Endothelial cell of umbilical vein (primary cell): ENCODE measurements at regions not wholly inside any gene's neighbourhood (a gene's known extent, or its start where the extent isn't known, plus 50 kb on each side); places are given as distances from the start of the nearest gene placed in this dataset.
A peak's percentile ranks its signal among the peaks of the same experiment; 100 is the strongest.
"Not testable (repeated sequence)": the region's sequence is repeated elsewhere in the genome, so short reads cannot be mapped to it uniquely, and the experiment has no call there.

Experiments
- BruUV-seq: library from RNA; stranded (reverse); fragments of 400-500 nt; replicated peaks from 2 replicates; lab custom pipeline; 2021; lab: Mats Ljungman, UMichigan
- CTCF ChIA-PET: fragments of 300-600, 350-600 bp; sonication (Branson Sonifier 250); formaldehyde crosslinking; loops from one replicate; lab custom pipeline; 2021; ENCODE audit warnings: antibody characterized with exemption, inconsistent platforms; lab: Charles Lee
- POLR2A ChIA-PET: fragments of 300-600, 350-600 bp; sonication (Branson Sonifier 250); formaldehyde crosslinking; loops from one replicate; lab custom pipeline; 2021; ENCODE audit warnings: antibody characterized with exemption, inconsistent platforms; lab: Charles Lee
- DNase-seq: peaks from one replicate; pipeline ENCODE4 v3.0.0-alpha.2; 2011; ENCODE audit warnings: low read depth, low spot score
- FAIRE-seq: peaks from 2 replicates; lab custom pipeline; 2011; peaks lifted over from hg19 to GRCh38; lab: Jason Lieb, UNC
- H2AFZ ChIP-seq: 2 replicates; pipeline ENCODE4 v1.6.0; 2012; ENCODE audit warnings: low read depth, low read length, control low read depth, inconsistent platforms
- H3K27ac ChIP-seq: 2 replicates; pipeline ENCODE4 v1.5.1; 2011; ENCODE audit warnings: low read depth, mild to moderate bottlenecking, control low read depth, low read length, moderate library complexity; ENCODE audit not compliant: insufficient read depth
- H3K27me3 ChIP-seq, 2 experiments: 2 replicates each; pipeline versions ENCODE4 v1.6.0 to v1.6.1; 2011; ENCODE audit warnings: low read length in 2 of 2, mixed read lengths in 1 of 2; ENCODE audit not compliant: control insufficient read depth in 2 of 2, insufficient read depth in 2 of 2
- H3K36me3 ChIP-seq, 2 experiments: 2 replicates in 1 of 2; 3 replicates in 1 of 2; pipeline ENCODE4 v1.5.1; 2011; ENCODE audit warnings: low read length in 2 of 2, mild to moderate bottlenecking in 1 of 2, moderate library complexity in 1 of 2; ENCODE audit not compliant: control insufficient read depth in 2 of 2, insufficient read depth in 2 of 2; ENCODE audit errors: extremely low read depth in 1 of 2
- H3K4me1 ChIP-seq: 3 replicates; pipeline ENCODE4 v1.5.1; 2011; ENCODE audit warnings: mild to moderate bottlenecking, low read length; ENCODE audit not compliant: control insufficient read depth, insufficient read depth; ENCODE audit errors: extremely low read depth
- H3K4me2 ChIP-seq: 2 replicates; pipeline ENCODE4 v1.6.1; 2011; ENCODE audit warnings: low read length, control low read depth, mixed read lengths; ENCODE audit not compliant: insufficient read depth
- H3K4me3 ChIP-seq, 3 experiments: fragments of 200-600 bp in 1 of 3; sonication (generic), shearing (Covaris generic) in 1 of 3; replicated peaks in 1 of 3; 2 replicates each; pipeline ENCODE4 v1.5.1; 2011 to 2016; ENCODE audit warnings: control low read depth in 3 of 3, low read length in 3 of 3, mild to moderate bottlenecking in 2 of 3, inconsistent platforms in 1 of 3, low read depth in 1 of 3, moderate library complexity in 1 of 3; ENCODE audit not compliant: insufficient read depth in 1 of 3
- H3K79me2 ChIP-seq: 2 replicates; pipeline ENCODE4 v1.6.0; 2012; ENCODE audit warnings: low read length, inconsistent platforms; ENCODE audit not compliant: control insufficient read depth, insufficient read depth
- H3K9ac ChIP-seq: replicated peaks from 2 replicates; pipeline ENCODE3; 2011; ENCODE audit warnings: low read length, control low read depth; ENCODE audit not compliant: insufficient read depth; ENCODE audit errors: extremely low read depth
- H3K9me1 ChIP-seq: replicated peaks from 3 replicates; pipeline ENCODE4 v1.6.0; 2011; ENCODE audit warnings: mild to moderate bottlenecking, low read length; ENCODE audit not compliant: control insufficient read depth, insufficient read depth; ENCODE audit errors: extremely low read depth
- H3K9me3 ChIP-seq: replicated peaks from 2 replicates; pipeline ENCODE4 v1.5.1; 2012; ENCODE audit warnings: low read length, inconsistent platforms; ENCODE audit not compliant: control insufficient read depth, insufficient read depth
- H4K20me1 ChIP-seq: replicated peaks from 2 replicates; pipeline ENCODE3; 2011; ENCODE audit warnings: mild to moderate bottlenecking, low read length; ENCODE audit not compliant: control insufficient read depth, insufficient read depth; ENCODE audit errors: extremely low read depth
- POLR2AphosphoS5 ChIP-seq: IDR thresholded peaks from 2 replicates; pipeline ENCODE4 v1.6.1; 2012; ENCODE audit warnings: low read depth, mild to moderate bottlenecking, control low read depth, low read length, moderate library complexity; ENCODE audit not compliant: insufficient read depth
- dilution Hi-C: fragments of 300-500 bp; cut with MboI; formaldehyde crosslinking; loops from one replicate; pipeline ENCODE4 v1.15.0; 2019; ENCODE audit warnings: low sequenced_read_pairs; ENCODE audit not compliant: extremely low pct_ligation_motif_present
- intact Hi-C: fragments of 100-400 bp; cut with micrococcal nuclease; formaldehyde crosslinking; loops from one replicate; pipeline ENCODE4 v1.10.0; 2022
- TF ChIP-seq, protein P1 (sequence below), 2 donors: IDR thresholded peaks; 1 replicate in 1 of 2; 2 replicates in 1 of 2; pipeline ENCODE4 v1.5.1; 2011; ENCODE audit warnings: low read length in 2 of 2, mild to moderate bottlenecking in 2 of 2, moderate library complexity in 2 of 2, control low read depth in 1 of 2, inconsistent platforms in 1 of 2, low read depth in 1 of 2; ENCODE audit not compliant: insufficient read depth in 1 of 2; ENCODE audit errors: extremely low read depth in 1 of 2

DNA sequence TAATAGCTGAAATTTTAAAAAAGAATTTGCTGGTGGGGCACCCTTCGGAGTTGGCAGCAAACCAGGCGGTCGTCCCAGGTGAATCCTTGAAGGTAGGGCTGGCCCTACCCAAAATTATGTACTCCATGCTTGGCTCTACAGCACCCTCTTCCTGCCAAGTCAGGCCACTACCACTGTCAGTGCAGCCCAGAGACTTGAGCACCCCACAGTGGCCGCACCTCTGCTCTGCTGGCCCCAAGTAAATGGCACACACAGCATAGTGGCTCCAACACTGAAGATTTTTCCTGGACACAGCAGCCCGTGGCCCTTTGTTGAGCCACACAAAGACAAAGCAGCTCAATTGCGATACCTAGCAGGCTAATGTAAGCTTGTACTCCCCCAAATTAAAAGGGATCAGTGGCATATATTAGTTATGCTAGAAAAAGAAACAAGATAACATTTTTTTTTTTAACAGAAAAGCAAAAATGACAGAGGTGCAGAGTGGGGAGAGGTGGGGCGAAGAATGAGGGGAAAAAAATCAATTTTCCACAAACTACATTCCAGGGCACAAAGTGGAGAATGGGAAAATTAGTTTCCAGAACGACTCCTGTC lies 250.5 kb downstream of the UACA start:
- peak; percentile 34 for DNase-seq

DNA sequence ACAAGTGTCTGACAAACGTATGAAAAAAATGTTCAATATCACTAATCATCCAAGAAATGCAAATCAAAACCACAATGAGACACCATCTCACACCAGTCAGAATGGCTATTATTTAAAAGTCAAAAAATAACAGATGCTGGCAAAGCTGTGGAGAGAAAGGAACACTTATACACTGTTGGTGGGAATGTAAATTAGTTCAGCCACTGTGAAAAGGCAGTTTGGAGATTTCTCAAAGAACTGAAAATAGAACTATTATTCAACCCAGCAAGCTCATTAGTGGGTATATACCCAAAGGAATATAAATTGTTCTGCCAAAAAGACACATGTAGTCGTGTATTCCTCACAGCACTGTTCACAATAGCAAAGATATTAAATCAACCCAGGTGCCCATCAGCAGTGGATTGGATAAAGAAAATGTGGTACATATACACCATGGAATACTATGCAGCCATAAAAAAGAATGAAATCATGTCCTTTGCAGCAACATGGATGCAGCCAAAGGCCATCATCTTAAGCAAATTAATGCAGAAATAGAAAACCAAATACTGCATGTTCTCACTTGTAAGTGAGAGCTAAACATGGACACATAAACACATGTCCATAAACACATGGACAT lies 251.3 kb downstream of the UACA start:
- BruUV-seq, H3K9ac ChIP-seq, H3K27me3 ChIP-seq, H3K79me2 ChIP-seq, DNase-seq, H3K36me3 ChIP-seq, POLR2A ChIA-PET, H3K27ac ChIP-seq, H3K9me3 ChIP-seq, H4K20me1 ChIP-seq, H3K4me3 ChIP-seq, H2AFZ ChIP-seq, H3K4me2 ChIP-seq, dilution Hi-C loops, H3K9me1 ChIP-seq, FAIRE-seq, intact Hi-C loops: not testable (repeated sequence)
- H3K4me1 ChIP-seq: peaks cover 13% of the 10 kb centered on the region
- CTCF ChIA-PET: interaction anchor here (1.1 to 1.5 kb wide), 3 partner anchors 15 to 23 kb away, joined by 3 read pairs; no protein-coding TSS in a partner anchor

More for the DNA sequence above, 250.5 kb downstream of the UACA start:
- no peaks in the 10 kb centered on the region for H4K20me1 ChIP-seq
- no peak overlapping the region for H3K9ac ChIP-seq
- no peak overlapping the region for H2AFZ ChIP-seq
- intact Hi-C loops: no loop called here
- FAIRE-seq: peak; percentile 43
- no TSS peak for BruUV-seq
- H3K27ac ChIP-seq: no peak overlapping the region
- H3K36me3 ChIP-seq: no peaks in the 10 kb centered on the region
- H3K9me1 ChIP-seq: no peaks in the 10 kb centered on the region
- dilution Hi-C loops: no loop called here
- H3K27me3 ChIP-seq: peaks cover 3 to 5% of the 10 kb centered on the region in 2 experiments
- H3K79me2 ChIP-seq: no peaks in the 10 kb centered on the region
- peaks cover 11% of the 10 kb centered on the region for H3K4me1 ChIP-seq
- ChIA-PET POLR2A (no interaction called here), CTCF (interaction anchor here (1.1 to 1.5 kb wide), 3 partner anchors 16 to 24 kb away, joined by 3 read pairs; no protein-coding TSS in a partner anchor)
- no peak overlapping the region for H3K4me3 ChIP-seq
- H3K9me3 ChIP-seq: no peaks in the 10 kb centered on the region
- TF ChIP-seq, protein P1, sequence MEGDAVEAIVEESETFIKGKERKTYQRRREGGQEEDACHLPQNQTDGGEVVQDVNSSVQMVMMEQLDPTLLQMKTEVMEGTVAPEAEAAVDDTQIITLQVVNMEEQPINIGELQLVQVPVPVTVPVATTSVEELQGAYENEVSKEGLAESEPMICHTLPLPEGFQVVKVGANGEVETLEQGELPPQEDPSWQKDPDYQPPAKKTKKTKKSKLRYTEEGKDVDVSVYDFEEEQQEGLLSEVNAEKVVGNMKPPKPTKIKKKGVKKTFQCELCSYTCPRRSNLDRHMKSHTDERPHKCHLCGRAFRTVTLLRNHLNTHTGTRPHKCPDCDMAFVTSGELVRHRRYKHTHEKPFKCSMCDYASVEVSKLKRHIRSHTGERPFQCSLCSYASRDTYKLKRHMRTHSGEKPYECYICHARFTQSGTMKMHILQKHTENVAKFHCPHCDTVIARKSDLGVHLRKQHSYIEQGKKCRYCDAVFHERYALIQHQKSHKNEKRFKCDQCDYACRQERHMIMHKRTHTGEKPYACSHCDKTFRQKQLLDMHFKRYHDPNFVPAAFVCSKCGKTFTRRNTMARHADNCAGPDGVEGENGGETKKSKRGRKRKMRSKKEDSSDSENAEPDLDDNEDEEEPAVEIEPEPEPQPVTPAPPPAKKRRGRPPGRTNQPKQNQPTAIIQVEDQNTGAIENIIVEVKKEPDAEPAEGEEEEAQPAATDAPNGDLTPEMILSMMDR (IDR thresholded peaks at IDR 0.05; ENCODE audit: extremely low read depth in 1 of 2, insufficient read depth in 1 of 2, low read depth in 1 of 2, low read length in 2 of 2): peak; percentile 51 to 69
- no peak for TF ChIP-seq POLR2AphosphoS5
- no peak overlapping the region for H3K4me2 ChIP-seq
